ENCODE measurements at regions not wholly inside any gene's neighbourhood (a gene's known extent, or its start where the extent isn't known, plus 50 kb on each side); places are given as distances from the start of the nearest gene placed in this dataset.

DNA sequence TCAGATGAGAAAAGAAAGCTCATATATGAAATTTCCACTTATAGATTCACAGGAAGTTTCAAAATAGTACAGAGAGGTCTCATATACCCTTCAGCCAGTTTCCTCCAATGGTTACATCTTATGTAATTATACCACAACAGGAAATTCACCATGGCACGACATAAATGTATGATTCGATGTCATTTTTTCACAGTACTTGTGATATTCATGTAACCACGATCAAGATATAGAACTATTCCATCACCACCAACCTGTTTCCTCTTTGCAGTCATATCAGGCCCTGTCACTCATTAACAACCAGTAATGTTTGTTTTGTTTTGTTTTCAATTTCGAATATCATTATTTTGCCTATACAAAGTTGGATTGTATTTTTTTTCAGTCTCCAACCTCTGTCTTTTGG, 314.3 kb upstream of the POU3F3 start:
- H3K9me3 Mint-ChIP-seq, result no peaks in the 10 kb centered on the region
- no peaks in the 10 kb centered on the region for H4K20me1 ChIP-seq (replicated peaks; ENCODE audit: insufficient read depth)
- H3F3A ChIP-seq (replicated peaks; ENCODE audit: low read depth), result no peaks in the 10 kb centered on the region
- H3K4me3 Mint-ChIP-seq, result no peak overlapping the region
- no peaks in the 10 kb centered on the region for H3K79me2 ChIP-seq (replicated peaks; ENCODE audit: insufficient read depth)
- no peaks in the 10 kb centered on the region for H3K36me3 ChIP-seq (ENCODE audit: insufficient read depth)
- H3K27ac ChIP-seq (ENCODE audit: low read depth), result no peak overlapping the region
- ATAC-seq (no peak), DNase-seq (ENCODE audit: low spot score) (no peak)
- H3K27me3 ChIP-seq (ENCODE audit: insufficient read depth), result no peaks in the 10 kb centered on the region
- peaks cover 6% of the 10 kb centered on the region for H3K27me3 Mint-ChIP-seq (ENCODE audit: insufficient read depth, low read depth, poor library complexity)
- H2AFZ ChIP-seq, result no peak overlapping the region
- no peak overlapping the region for H3K4me3 ChIP-seq
- H3K27ac Mint-ChIP-seq, result no peak overlapping the region
- TF ChIP-seq REST (IDR thresholded peaks at IDR 0.05; ENCODE audit: unreplicated experiment), result no peak
- TF ChIP-seq STAT1 (IDR thresholded peaks at IDR 0.05; ENCODE audit: unreplicated experiment), result no peak
- no peak for TF ChIP-seq ZNF331 (CRISPR knock-in tag; IDR thresholded peaks at IDR 0.05; ENCODE audit: low read depth)
- TF ChIP-seq, protein P1, sequence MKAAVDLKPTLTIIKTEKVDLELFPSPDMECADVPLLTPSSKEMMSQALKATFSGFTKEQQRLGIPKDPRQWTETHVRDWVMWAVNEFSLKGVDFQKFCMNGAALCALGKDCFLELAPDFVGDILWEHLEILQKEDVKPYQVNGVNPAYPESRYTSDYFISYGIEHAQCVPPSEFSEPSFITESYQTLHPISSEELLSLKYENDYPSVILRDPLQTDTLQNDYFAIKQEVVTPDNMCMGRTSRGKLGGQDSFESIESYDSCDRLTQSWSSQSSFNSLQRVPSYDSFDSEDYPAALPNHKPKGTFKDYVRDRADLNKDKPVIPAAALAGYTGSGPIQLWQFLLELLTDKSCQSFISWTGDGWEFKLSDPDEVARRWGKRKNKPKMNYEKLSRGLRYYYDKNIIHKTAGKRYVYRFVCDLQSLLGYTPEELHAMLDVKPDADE (IDR thresholded peaks at IDR 0.05), result no peak
- TF ChIP-seq CREB1 (CRISPR knock-in tag; IDR thresholded peaks at IDR 0.05; ENCODE audit: low read depth), result no peak
- TF ChIP-seq JUNB (IDR thresholded peaks at IDR 0.05; ENCODE audit: unreplicated experiment), result no peak
- no peak for TF ChIP-seq ZNF114 (CRISPR knock-in tag; IDR thresholded peaks at IDR 0.05)
- no peak for TF ChIP-seq POLR2AphosphoS5 (IDR thresholded peaks at IDR 0.05; ENCODE audit: low read depth)
- no peak for TF ChIP-seq NANOG (IDR thresholded peaks at IDR 0.05; ENCODE audit: borderline replicate concordance)
- no peak for TF ChIP-seq EZH2 (IDR thresholded peaks at IDR 0.05; ENCODE audit: low read depth, unreplicated experiment)
- no peak for TF ChIP-seq EZH2phosphoT487 (IDR thresholded peaks at IDR 0.05; ENCODE audit: unreplicated experiment)
- TF ChIP-seq, protein P2, sequence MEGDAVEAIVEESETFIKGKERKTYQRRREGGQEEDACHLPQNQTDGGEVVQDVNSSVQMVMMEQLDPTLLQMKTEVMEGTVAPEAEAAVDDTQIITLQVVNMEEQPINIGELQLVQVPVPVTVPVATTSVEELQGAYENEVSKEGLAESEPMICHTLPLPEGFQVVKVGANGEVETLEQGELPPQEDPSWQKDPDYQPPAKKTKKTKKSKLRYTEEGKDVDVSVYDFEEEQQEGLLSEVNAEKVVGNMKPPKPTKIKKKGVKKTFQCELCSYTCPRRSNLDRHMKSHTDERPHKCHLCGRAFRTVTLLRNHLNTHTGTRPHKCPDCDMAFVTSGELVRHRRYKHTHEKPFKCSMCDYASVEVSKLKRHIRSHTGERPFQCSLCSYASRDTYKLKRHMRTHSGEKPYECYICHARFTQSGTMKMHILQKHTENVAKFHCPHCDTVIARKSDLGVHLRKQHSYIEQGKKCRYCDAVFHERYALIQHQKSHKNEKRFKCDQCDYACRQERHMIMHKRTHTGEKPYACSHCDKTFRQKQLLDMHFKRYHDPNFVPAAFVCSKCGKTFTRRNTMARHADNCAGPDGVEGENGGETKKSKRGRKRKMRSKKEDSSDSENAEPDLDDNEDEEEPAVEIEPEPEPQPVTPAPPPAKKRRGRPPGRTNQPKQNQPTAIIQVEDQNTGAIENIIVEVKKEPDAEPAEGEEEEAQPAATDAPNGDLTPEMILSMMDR (conservative IDR thresholded peaks at IDR 0.05; ENCODE audit: low read depth in 2 of 2), result no peak
- TF ChIP-seq ZNF462 (CRISPR knock-in tag; IDR thresholded peaks at IDR 0.05), result no peak
- no peaks in the 10 kb centered on the region for H3K4me1 ChIP-seq (ENCODE audit: insufficient read depth)
- H3K4me1 Mint-ChIP-seq, result peaks cover 8% of the 10 kb centered on the region
- peaks cover 3% of the 10 kb centered on the region; the same call in 1 of the 2 replicates for H3K9me2 ChIP-seq (ENCODE audit: insufficient read depth)
- H3K4me2 ChIP-seq, result no peak overlapping the region
- no peaks in the 10 kb centered on the region for H3K36me3 Mint-ChIP-seq (ENCODE audit: low read depth)
